ENCODE measurements at regions not wholly inside any gene's neighbourhood (a gene's known extent, or its start where the extent isn't known, plus 50 kb on each side); places are given as distances from the start of the nearest gene placed in this dataset.

DNA sequence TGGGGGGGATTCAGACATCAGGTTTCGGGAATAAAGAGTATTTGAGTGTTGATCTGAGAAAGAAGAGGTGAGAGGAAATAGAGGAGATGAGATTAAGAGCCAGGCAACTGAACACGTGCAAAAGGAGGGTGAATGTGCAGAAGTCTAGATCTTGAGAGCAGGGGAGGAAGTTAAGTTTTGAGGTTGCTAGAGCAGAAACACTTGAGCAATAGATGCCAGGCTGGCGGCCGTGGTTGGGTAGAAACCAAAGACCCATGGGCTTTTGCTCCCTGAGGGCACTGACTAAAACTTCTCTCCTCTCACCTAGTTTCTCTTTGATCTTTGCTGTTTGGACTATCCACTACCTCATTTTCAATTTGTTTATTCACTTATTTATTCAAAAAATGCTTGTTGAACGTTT, 116.0 kb downstream of the CDC42EP3 start (continued):
- TF ChIP-seq SP1 (CRISPR knock-in tag; conservative IDR thresholded peaks at IDR 0.05): no peak
- no peak for TF ChIP-seq GTF2I (CRISPR knock-in tag; conservative IDR thresholded peaks at IDR 0.05)
- TF ChIP-seq, protein P1, sequence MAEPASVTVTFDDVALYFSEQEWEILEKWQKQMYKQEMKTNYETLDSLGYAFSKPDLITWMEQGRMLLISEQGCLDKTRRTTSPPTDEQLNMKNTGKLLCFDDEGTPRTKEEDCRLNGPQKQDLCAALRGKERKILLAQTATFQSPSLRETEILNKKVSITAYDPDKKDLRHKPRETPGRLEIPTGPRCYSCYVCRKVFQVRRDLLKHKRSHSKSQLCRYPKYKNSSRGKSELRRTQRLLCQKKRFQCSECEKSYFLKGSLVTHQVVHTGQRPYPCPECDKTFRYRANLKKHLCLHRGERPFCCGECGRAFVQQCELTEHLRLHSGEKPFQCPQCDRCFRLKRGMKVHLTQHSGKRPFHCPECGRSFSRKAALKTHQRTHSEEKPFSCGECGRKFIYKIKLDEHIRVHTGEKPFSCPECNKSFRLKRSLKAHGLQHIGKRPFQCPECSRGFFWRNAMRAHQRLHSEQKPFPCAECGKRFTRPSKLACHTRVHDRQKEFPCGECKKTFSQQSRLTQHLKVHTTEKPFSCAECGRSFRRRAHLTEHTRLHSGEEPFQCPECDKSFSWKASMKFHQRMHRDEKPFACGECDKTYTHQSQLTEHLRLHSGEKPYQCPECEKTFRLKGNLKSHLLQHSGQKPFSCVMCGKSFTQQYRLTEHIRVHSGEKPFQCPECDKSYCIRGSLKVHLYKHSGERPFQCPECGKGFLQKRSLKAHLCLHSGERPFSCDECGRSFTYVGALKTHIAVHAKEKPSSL (CRISPR knock-in tag; conservative IDR thresholded peaks at IDR 0.05): no peak
- TF ChIP-seq FOXP1 (CRISPR knock-in tag; IDR thresholded peaks at IDR 0.05; ENCODE audit: borderline replicate concordance): no peak
- TF ChIP-seq, protein P2, sequence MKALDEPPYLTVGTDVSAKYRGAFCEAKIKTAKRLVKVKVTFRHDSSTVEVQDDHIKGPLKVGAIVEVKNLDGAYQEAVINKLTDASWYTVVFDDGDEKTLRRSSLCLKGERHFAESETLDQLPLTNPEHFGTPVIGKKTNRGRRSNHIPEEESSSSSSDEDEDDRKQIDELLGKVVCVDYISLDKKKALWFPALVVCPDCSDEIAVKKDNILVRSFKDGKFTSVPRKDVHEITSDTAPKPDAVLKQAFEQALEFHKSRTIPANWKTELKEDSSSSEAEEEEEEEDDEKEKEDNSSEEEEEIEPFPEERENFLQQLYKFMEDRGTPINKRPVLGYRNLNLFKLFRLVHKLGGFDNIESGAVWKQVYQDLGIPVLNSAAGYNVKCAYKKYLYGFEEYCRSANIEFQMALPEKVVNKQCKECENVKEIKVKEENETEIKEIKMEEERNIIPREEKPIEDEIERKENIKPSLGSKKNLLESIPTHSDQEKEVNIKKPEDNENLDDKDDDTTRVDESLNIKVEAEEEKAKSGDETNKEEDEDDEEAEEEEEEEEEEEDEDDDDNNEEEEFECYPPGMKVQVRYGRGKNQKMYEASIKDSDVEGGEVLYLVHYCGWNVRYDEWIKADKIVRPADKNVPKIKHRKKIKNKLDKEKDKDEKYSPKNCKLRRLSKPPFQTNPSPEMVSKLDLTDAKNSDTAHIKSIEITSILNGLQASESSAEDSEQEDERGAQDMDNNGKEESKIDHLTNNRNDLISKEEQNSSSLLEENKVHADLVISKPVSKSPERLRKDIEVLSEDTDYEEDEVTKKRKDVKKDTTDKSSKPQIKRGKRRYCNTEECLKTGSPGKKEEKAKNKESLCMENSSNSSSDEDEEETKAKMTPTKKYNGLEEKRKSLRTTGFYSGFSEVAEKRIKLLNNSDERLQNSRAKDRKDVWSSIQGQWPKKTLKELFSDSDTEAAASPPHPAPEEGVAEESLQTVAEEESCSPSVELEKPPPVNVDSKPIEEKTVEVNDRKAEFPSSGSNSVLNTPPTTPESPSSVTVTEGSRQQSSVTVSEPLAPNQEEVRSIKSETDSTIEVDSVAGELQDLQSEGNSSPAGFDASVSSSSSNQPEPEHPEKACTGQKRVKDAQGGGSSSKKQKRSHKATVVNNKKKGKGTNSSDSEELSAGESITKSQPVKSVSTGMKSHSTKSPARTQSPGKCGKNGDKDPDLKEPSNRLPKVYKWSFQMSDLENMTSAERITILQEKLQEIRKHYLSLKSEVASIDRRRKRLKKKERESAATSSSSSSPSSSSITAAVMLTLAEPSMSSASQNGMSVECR (CRISPR knock-in tag; IDR thresholded peaks at IDR 0.05; ENCODE audit: borderline replicate concordance): no peak

DNA sequence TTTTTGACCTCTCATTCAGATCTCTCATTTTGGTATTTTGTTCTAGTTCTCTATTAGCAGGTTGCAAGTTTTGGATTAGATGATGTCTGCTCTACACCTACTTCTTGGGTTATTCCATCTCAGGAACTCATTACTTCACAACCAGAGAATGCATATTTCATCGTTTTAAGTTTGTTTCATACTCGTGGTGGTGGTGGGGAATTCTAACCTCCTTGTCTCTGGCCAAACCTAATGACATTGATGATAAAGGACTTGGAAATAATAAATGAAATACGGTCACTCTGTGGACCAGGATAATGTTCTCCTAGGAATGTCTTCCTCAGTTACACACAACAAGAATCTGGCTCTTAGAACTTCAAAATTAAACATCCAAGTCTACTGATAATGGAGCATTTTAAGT, 115.2 kb downstream of the CDC42EP3 start:
- TF ChIP-seq, protein P3, sequence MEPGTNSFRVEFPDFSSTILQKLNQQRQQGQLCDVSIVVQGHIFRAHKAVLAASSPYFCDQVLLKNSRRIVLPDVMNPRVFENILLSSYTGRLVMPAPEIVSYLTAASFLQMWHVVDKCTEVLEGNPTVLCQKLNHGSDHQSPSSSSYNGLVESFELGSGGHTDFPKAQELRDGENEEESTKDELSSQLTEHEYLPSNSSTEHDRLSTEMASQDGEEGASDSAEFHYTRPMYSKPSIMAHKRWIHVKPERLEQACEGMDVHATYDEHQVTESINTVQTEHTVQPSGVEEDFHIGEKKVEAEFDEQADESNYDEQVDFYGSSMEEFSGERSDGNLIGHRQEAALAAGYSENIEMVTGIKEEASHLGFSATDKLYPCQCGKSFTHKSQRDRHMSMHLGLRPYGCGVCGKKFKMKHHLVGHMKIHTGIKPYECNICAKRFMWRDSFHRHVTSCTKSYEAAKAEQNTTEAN (CRISPR knock-in tag; IDR thresholded peaks at IDR 0.05): no peak
- TF ChIP-seq SMAD4 (CRISPR knock-in tag; IDR thresholded peaks at IDR 0.05) (no peak), ZNF121 (CRISPR knock-in tag; IDR thresholded peaks at IDR 0.05) (no peak), ZNF423 (CRISPR knock-in tag; IDR thresholded peaks at IDR 0.05) (no peak), ESRRA (CRISPR knock-in tag; IDR thresholded peaks at IDR 0.05; ENCODE audit: borderline replicate concordance) (no peak), FOXJ3 (CRISPR knock-in tag; IDR thresholded peaks at IDR 0.05; ENCODE audit: borderline replicate concordance) (no peak), ATF1 (CRISPR knock-in tag; IDR thresholded peaks at IDR 0.05) (no peak), ETV6 (CRISPR knock-in tag; IDR thresholded peaks at IDR 0.05) (no peak), ZNF138 (CRISPR knock-in tag; conservative IDR thresholded peaks at IDR 0.05) (no peak)
- TF ChIP-seq, protein P4, sequence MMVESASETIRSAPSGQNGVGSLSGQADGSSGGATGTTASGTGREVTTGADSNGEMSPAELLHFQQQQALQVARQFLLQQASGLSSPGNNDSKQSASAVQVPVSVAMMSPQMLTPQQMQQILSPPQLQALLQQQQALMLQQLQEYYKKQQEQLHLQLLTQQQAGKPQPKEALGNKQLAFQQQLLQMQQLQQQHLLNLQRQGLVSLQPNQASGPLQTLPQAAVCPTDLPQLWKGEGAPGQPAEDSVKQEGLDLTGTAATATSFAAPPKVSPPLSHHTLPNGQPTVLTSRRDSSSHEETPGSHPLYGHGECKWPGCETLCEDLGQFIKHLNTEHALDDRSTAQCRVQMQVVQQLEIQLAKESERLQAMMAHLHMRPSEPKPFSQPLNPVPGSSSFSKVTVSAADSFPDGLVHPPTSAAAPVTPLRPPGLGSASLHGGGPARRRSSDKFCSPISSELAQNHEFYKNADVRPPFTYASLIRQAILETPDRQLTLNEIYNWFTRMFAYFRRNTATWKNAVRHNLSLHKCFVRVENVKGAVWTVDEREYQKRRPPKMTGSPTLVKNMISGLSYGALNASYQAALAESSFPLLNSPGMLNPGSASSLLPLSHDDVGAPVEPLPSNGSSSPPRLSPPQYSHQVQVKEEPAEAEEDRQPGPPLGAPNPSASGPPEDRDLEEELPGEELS (CRISPR knock-in tag; IDR thresholded peaks at IDR 0.05): no peak
- ChIA-PET CTCF (no interaction called here), POLR2A (interaction anchor here (0.8 kb wide), 1 partner anchor 93 kb away, joined by 3 read pairs; no protein-coding TSS in a partner anchor)
- ATAC-seq (no peak), DNase-seq (ENCODE audit: low spot score) (no peak)
- Mint-ChIP-seq H3K27ac (no peak overlapping the region), H3K4me1 (no peaks in the 10 kb centered on the region), H3K9me3 (peaks cover 4% of the 10 kb centered on the region; the same call in 1 of the 2 replicates), H3K36me3 (no peaks in the 10 kb centered on the region), H3K27me3 (ENCODE audit: low read depth) (no peaks in the 10 kb centered on the region), H3K4me3 (no peak overlapping the region)

All from WTC11 (cell line).